HCT116 (cell line): ENCODE measurements at regions not wholly inside any gene's neighbourhood (a gene's known extent, or its start where the extent isn't known, plus 50 kb on each side); places are given as distances from the start of the nearest gene placed in this dataset.

Experiments
- EZH2phosphoT487 ChIP-seq: fragments of 200-600 bp; IDR thresholded peaks from 2 replicates; pipeline ENCODE4 v1.6.1; 2018; ENCODE audit warnings: antibody characterized with exemption, borderline replicate concordance
- POLR2A ChIP-seq: IDR thresholded peaks from 2 replicates; pipeline ENCODE4 v1.7.0; 2011; ENCODE audit warnings: borderline replicate concordance; ENCODE audit not compliant: insufficient read depth, insufficient read length; ENCODE audit errors: extremely low read depth
- RAD21 ChIP-seq: IDR thresholded peaks from 2 replicates; pipeline ENCODE4 v1.6.1; 2012; ENCODE audit warnings: low read depth, mild to moderate bottlenecking
- ZFX ChIP-seq: fragments of 450-650 bp; IDR thresholded peaks from 2 replicates; pipeline ENCODE4 v1.6.1; 2017
- TF ChIP-seq, protein P1 (sequence below), 3 experiments: fragments of 200-600 bp in 1 of 3; sonication (generic) in 1 of 3; IDR thresholded peaks in 2 of 3; conservative IDR thresholded peaks in 1 of 3; 2 replicates each; pipeline ENCODE4 v1.5.1; 2012 to 2017; ENCODE audit warnings: low read depth in 2 of 3, low read length in 2 of 3, antibody characterized with exemption in 1 of 3, borderline replicate concordance in 1 of 3, control low read depth in 1 of 3, mild to moderate bottlenecking in 1 of 3, mixed read lengths in 1 of 3, mixed run types in 1 of 3, moderate library complexity in 1 of 3; ENCODE audit not compliant: insufficient read depth in 1 of 3

DNA sequence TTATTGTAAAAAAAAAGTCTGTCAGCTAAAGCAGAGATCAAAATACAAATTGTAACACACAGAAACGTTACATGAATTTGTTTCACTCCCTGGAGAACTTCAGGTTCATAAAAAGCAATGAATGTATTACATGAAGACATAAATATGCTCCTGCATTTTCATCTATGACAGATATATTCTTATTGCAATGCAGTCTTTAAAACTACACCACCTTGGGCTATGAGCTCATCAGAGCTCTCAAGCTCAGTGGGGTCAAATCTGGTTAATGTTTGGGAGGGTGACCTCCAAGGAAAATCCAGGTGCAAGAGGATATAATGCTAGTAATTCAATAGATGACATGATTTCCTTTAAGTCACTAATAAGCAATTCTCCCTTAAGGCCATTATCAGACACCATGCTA is 606.8 kb downstream of the EPHA3 start:
- TF ChIP-seq, protein P1, sequence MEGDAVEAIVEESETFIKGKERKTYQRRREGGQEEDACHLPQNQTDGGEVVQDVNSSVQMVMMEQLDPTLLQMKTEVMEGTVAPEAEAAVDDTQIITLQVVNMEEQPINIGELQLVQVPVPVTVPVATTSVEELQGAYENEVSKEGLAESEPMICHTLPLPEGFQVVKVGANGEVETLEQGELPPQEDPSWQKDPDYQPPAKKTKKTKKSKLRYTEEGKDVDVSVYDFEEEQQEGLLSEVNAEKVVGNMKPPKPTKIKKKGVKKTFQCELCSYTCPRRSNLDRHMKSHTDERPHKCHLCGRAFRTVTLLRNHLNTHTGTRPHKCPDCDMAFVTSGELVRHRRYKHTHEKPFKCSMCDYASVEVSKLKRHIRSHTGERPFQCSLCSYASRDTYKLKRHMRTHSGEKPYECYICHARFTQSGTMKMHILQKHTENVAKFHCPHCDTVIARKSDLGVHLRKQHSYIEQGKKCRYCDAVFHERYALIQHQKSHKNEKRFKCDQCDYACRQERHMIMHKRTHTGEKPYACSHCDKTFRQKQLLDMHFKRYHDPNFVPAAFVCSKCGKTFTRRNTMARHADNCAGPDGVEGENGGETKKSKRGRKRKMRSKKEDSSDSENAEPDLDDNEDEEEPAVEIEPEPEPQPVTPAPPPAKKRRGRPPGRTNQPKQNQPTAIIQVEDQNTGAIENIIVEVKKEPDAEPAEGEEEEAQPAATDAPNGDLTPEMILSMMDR (IDR thresholded peaks at IDR 0.05 in 2 of 3, conservative IDR thresholded peaks at IDR 0.05 in 1 of 3; ENCODE audit: borderline replicate concordance in 1 of 3, insufficient read depth in 1 of 3, low read depth in 2 of 3, low read length in 2 of 3) = no peak
- no peak for TF ChIP-seq EZH2phosphoT487
- TF ChIP-seq POLR2A = no peak
- TF ChIP-seq RAD21 = no peak
- TF ChIP-seq ZFX = no peak
